ENCODE measurements at regions not wholly inside any gene's neighbourhood (a gene's known extent, or its start where the extent isn't known, plus 50 kb on each side); places are given as distances from the start of the nearest gene placed in this dataset.

- Histone ChIP-seq H4K91ac (replicated peaks; ENCODE audit: insufficient read length, low read length) (no peak overlapping the region), H4K20me1 (replicated peaks in 1 of 2; ENCODE audit: control insufficient read depth in 1 of 2, insufficient read depth in 2 of 2, low read length in 2 of 2) (no peaks in the 10 kb centered on the region), H3K27ac (ENCODE audit: low read depth, low read length) (no peak overlapping the region), H4K5ac (ENCODE audit: insufficient read length, low read depth, low read length) (no peak overlapping the region), H2BK20ac (ENCODE audit: low read length) (no peak overlapping the region), H3K36me3 (ENCODE audit: control insufficient read depth in 2 of 4, insufficient read depth in 4 of 4, low read length in 3 of 4) (no peaks in the 10 kb centered on the region), H3K4me3 (ENCODE audit: extremely low read depth in 1 of 4, insufficient read depth in 2 of 4, low read depth in 3 of 4, low read length in 4 of 4) (no peak overlapping the region), H3K9ac (replicated peaks in 1 of 4; ENCODE audit: extremely low read depth in 1 of 4, low read depth in 3 of 4, low read length in 3 of 4) (no peak overlapping the region), H2BK12ac (ENCODE audit: low read depth, low read length) (no peak overlapping the region), H2AK5ac (ENCODE audit: low read depth, low read length) (no peak overlapping the region), H4K8ac (ENCODE audit: extremely low read depth, insufficient read depth, low read length) (no peak overlapping the region), H3K4ac (replicated peaks; ENCODE audit: insufficient read length, low read depth, low read length) (no peak overlapping the region), H2AFZ (ENCODE audit: low read length) (no peak overlapping the region), H2BK5ac (ENCODE audit: low read depth, low read length) (no peak overlapping the region), H3K4me2 (ENCODE audit: insufficient read depth in 1 of 2, low read depth in 2 of 2, low read length in 2 of 2) (no peak overlapping the region), H3K4me1 (replicated peaks in 1 of 4; ENCODE audit: control insufficient read depth in 3 of 4, insufficient read depth in 4 of 4, low read length in 3 of 4) (peaks cover 0 to 3% (median 0%) of the 10 kb centered on the region in 4 experiments; a peak in 2 of 7 replicates), H3K14ac (ENCODE audit: insufficient read length) (no peak overlapping the region), H3K27me3 (replicated peaks in 1 of 4; ENCODE audit: control insufficient read depth in 3 of 4, extremely low read depth in 1 of 4, insufficient read depth in 3 of 4, low read length in 3 of 4) (no peaks in the 10 kb centered on the region), H2BK120ac (replicated peaks; ENCODE audit: low read depth, low read length) (no peak overlapping the region), H3K56ac (replicated peaks; ENCODE audit: insufficient read length, low read depth, low read length) (no peak overlapping the region), H3K79me2 (ENCODE audit: control insufficient read depth in 1 of 2, insufficient read depth in 2 of 2, low read length in 2 of 2) (no peaks in the 10 kb centered on the region), H2BK15ac (ENCODE audit: low read length) (no peak overlapping the region), H3K23ac (ENCODE audit: insufficient read length) (no peak overlapping the region), H3K18ac (ENCODE audit: extremely low read depth, low read length) (no peak overlapping the region), H3K79me1 (ENCODE audit: low read depth, low read length) (no peaks in the 10 kb centered on the region), H3K23me2 (ENCODE audit: low read depth, low read length) (no peaks in the 10 kb centered on the region), H3K9me3 (ENCODE audit: insufficient read depth in 2 of 2, low read depth in 1 of 2, low read length in 1 of 2) (peaks cover 5% of the 10 kb centered on the region in 2 experiments; a peak in 1 of 4 replicates)
- FAIRE-seq (no peak), DNase-seq (ENCODE audit: low read depth in 1 of 2, low spot score in 2 of 2) (no peak)
- 88% methylated on average over 1 of the region's 1 CpG; no CpG with 5 or more reads in 1 of the 2 experiments for WGBS, 2 experiments (ENCODE audit: extremely low coverage in 1 of 2, insufficient coverage in 1 of 2, insufficient read length in 1 of 2, insufficient replicate concordance in 2 of 2, low coverage in 1 of 2, low lambda C conversion rate in 2 of 2, missing lambda C conversion rate in 1 of 2)
- POLR2A ChIA-PET (ENCODE audit: partially characterized antibody): no interaction called here
- CTCF ChIA-PET (ENCODE audit: partially characterized antibody): interaction anchor here (1.4 kb wide), 1 partner anchor 19 kb away, joined by 3 read pairs; no protein-coding TSS in a partner anchor
- TF ChIP-seq BCL11A (IDR thresholded peaks at IDR 0.05; ENCODE audit: low read depth in 2 of 2, low read length in 2 of 2) (no peak), SP1 (IDR thresholded peaks at IDR 0.05; ENCODE audit: low read depth, low read length) (no peak), SRF (IDR thresholded peaks at IDR 0.05; ENCODE audit: low read depth, low read length) (no peak), POU5F1 (IDR thresholded peaks at IDR 0.05; ENCODE audit: low read depth, low read length) (no peak), SAP30 (IDR thresholded peaks at IDR 0.05; ENCODE audit: insufficient read depth, insufficient replicate concordance, low read length) (no peak), ZNF274 (IDR thresholded peaks at IDR 0.05; ENCODE audit: borderline replicate concordance, extremely low read depth, low read length) (no peak), CREB1 (IDR thresholded peaks at IDR 0.05) (no peak), BACH1 (IDR thresholded peaks at IDR 0.05; ENCODE audit: low read length) (no peak), YY1 (IDR thresholded peaks at IDR 0.05; ENCODE audit: low read depth, low read length) (no peak), TAF7 (optimal IDR thresholded peaks at IDR 0.05; ENCODE audit: borderline replicate concordance, low read depth, low read length) (no peak), BRCA1 (IDR thresholded peaks at IDR 0.05; ENCODE audit: low read depth, low read length) (no peak), NRF1 (IDR thresholded peaks at IDR 0.05; ENCODE audit: low read depth, low read length) (no peak), POLR2AphosphoS5 (IDR thresholded peaks at IDR 0.05; ENCODE audit: low read depth, low read length) (no peak)
Observed at GRCh38 chr20:52918311-52918710, 53.8 kb upstream of the TSHZ2 start.

All from H1 (cell line).